Cardiac muscle cell (in vitro differentiated cells and primary cell): ENCODE measurements at regions not wholly inside any gene's neighbourhood (a gene's known extent, or its start where the extent isn't known, plus 50 kb on each side); places are given as distances from the start of the nearest gene placed in this dataset.
"Not testable (repeated sequence)": the region's sequence is repeated elsewhere in the genome, so short reads cannot be mapped to it uniquely, and the experiment has no call there.

ENCODE experiments used
- DNase-seq, 2 donors: peaks; one replicate each; pipeline versions ENCODE4 v3.0.0 to v3.0.0-alpha.2; 2010 to 2017; ENCODE audit warnings: low read depth in 1 of 2, low spot score in 1 of 2
- H3K27ac ChIP-seq: fragments of 200-600 bp; sonication (generic); 2 replicates; pipeline ENCODE4 v1.5.1; 2016
- H3K27me3 ChIP-seq: fragments of 200-600 bp; sonication (generic); 2 replicates; pipeline ENCODE4 v1.6.0; 2016; ENCODE audit warnings: control low read depth
- H3K36me3 ChIP-seq: fragments of 200-600 bp; sonication (generic); 2 replicates; pipeline ENCODE4 v1.5.1; 2016; ENCODE audit warnings: control low read depth
- H3K4me1 ChIP-seq: fragments of 200-600 bp; sonication (generic); 2 replicates; pipeline ENCODE4 v1.8.1; 2017; ENCODE audit warnings: low read depth, mild to moderate bottlenecking, mixed run types
- H3K4me3 ChIP-seq: fragments of 200-600 bp; sonication (generic); 2 replicates; pipeline ENCODE4 v1.5.1; 2016; ENCODE audit warnings: mild to moderate bottlenecking
- H3K9me3 ChIP-seq: fragments of 200-600 bp; sonication (generic); 2 replicates; pipeline ENCODE4 v1.5.1; 2017; ENCODE audit warnings: low read depth, mild to moderate bottlenecking, control low read depth
- CTCF ChIP-seq: IDR thresholded peaks from 2 replicates; pipeline ENCODE4 v1.5.1; 2012; ENCODE audit warnings: low read depth, mild to moderate bottlenecking, low read length

- Histone ChIP-seq H3K9me3 (no peaks in the 10 kb centered on the region), H3K27me3 (no peaks in the 10 kb centered on the region)
Measured at GRCh38 chr3:165920984-165921383, 83.8 kb upstream of the BCHE start.

GRCh38 chr3:165919284-165919683 is 82.1 kb upstream of the BCHE start:
- Histone ChIP-seq H3K9me3 (no peaks in the 10 kb centered on the region), H3K36me3 (no peaks in the 10 kb centered on the region), H3K4me1 (no peaks in the 10 kb centered on the region), H3K27me3 (no peaks in the 10 kb centered on the region), H3K4me3 (no peak overlapping the region), H3K27ac (no peak overlapping the region)
- no peak for TF ChIP-seq CTCF
- no peak for DNase-seq

More at GRCh38 chr3:165920984-165921383, 83.8 kb upstream of the BCHE start:
- no peak for DNase-seq
- H3K4me3 ChIP-seq, result no peak overlapping the region
- H3K36me3 ChIP-seq, result no peaks in the 10 kb centered on the region
- H3K4me1 ChIP-seq, result no peaks in the 10 kb centered on the region
- TF ChIP-seq CTCF, result no peak
- H3K27ac ChIP-seq, result no peak overlapping the region

GRCh38 chr3:165918657-165918979 is 81.4 kb upstream of the BCHE start:
- no peaks in the 10 kb centered on the region for H3K4me1 ChIP-seq
- H3K27ac ChIP-seq, result no peak overlapping the region
- no peak for DNase-seq
- no peaks in the 10 kb centered on the region for H3K36me3 ChIP-seq
- no peak overlapping the region for H3K4me3 ChIP-seq
- H3K9me3 ChIP-seq, result no peaks in the 10 kb centered on the region
- no peaks in the 10 kb centered on the region for H3K27me3 ChIP-seq
- no peak for TF ChIP-seq CTCF

- not testable (repeated sequence) for H3K36me3 ChIP-seq, H3K27me3 ChIP-seq, H3K4me1 ChIP-seq, H3K9me3 ChIP-seq, H3K4me3 ChIP-seq, H3K27ac ChIP-seq, DNase-seq
Measured at GRCh38 chr3:165917938-165918656, 80.9 kb upstream of the BCHE start.

- not testable (repeated sequence) for H3K4me1 ChIP-seq, H3K4me3 ChIP-seq, DNase-seq, H3K9me3 ChIP-seq, H3K27ac ChIP-seq, H3K36me3 ChIP-seq, H3K27me3 ChIP-seq
Measured at GRCh38 chr3:165915104-165915503, 77.9 kb upstream of the BCHE start.

- Histone ChIP-seq H3K36me3 (no peaks in the 10 kb centered on the region), H3K4me3 (no peak overlapping the region), H3K4me1 (no peaks in the 10 kb centered on the region), H3K9me3 (no peaks in the 10 kb centered on the region), H3K27me3 (no peaks in the 10 kb centered on the region), H3K27ac (no peak overlapping the region)
- no peak for DNase-seq
- no peak for TF ChIP-seq CTCF
Measured at GRCh38 chr3:165903885-165904630, 66.8 kb upstream of the BCHE start.
